Astrocyte (in vitro differentiated cells and primary cell): ENCODE measurements at regions not wholly inside any gene's neighbourhood (a gene's known extent, or its start where the extent isn't known, plus 50 kb on each side); places are given as distances from the start of the nearest gene placed in this dataset.

Experiments
- EZH2 ChIP-seq: IDR thresholded peaks from 2 replicates; pipeline ENCODE4 v1.6.1; 2012; ENCODE audit warnings: mild to moderate bottlenecking, low read length, inconsistent platforms; ENCODE audit not compliant: insufficient read depth
- TF ChIP-seq, protein P1 (sequence below): IDR thresholded peaks from 2 replicates; pipeline ENCODE4 v1.5.1; 2011; ENCODE audit warnings: low read depth, mild to moderate bottlenecking, inconsistent platforms, low read length, moderate library complexity; ENCODE audit not compliant: insufficient read depth

DNA sequence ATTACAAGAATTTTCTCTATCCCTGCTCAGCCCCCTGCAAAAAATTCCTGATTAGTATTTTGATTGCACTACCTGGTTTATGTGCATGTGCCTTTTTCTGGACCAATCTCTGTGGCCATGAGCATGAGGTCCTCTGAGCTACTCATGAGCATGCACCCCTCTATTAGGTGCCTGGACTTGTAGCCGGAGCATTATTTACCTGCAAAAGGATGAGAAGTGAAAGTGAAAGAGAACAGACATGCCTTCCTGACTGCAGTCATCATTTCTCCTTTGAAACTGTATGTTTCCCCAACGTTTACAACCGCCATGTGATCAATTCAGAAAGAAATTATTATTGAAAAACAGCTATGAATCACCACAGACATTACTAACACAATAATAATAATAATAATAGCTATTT lies 1008.8 kb downstream of the ROBO2 start:
- TF ChIP-seq, protein P1, sequence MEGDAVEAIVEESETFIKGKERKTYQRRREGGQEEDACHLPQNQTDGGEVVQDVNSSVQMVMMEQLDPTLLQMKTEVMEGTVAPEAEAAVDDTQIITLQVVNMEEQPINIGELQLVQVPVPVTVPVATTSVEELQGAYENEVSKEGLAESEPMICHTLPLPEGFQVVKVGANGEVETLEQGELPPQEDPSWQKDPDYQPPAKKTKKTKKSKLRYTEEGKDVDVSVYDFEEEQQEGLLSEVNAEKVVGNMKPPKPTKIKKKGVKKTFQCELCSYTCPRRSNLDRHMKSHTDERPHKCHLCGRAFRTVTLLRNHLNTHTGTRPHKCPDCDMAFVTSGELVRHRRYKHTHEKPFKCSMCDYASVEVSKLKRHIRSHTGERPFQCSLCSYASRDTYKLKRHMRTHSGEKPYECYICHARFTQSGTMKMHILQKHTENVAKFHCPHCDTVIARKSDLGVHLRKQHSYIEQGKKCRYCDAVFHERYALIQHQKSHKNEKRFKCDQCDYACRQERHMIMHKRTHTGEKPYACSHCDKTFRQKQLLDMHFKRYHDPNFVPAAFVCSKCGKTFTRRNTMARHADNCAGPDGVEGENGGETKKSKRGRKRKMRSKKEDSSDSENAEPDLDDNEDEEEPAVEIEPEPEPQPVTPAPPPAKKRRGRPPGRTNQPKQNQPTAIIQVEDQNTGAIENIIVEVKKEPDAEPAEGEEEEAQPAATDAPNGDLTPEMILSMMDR = no peak
- no peak for TF ChIP-seq EZH2
